ENCODE measurements at regions not wholly inside any gene's neighbourhood (a gene's known extent, or its start where the extent isn't known, plus 50 kb on each side); places are given as distances from the start of the nearest gene placed in this dataset.

GRCh38 chr1:67948151-67949080, 102.0 kb downstream of the DIRAS3 start:
- TF ChIP-seq CTCF (IDR thresholded peaks at IDR 0.05 in 2 of 3, conservative IDR thresholded peaks at IDR 0.05 in 1 of 3; ENCODE audit: control insufficient read depth in 2 of 3, extremely low read depth in 1 of 3, insufficient read depth in 1 of 3, low read depth in 3 of 3, low read length in 3 of 3) (no peak), ZNF384 (IDR thresholded peaks at IDR 0.05; ENCODE audit: borderline replicate concordance, low read depth, low read length) (no peak), MAX (IDR thresholded peaks at IDR 0.05; ENCODE audit: low read depth, low read length) (no peak)
